Natural killer cell (primary cell): ENCODE measurements at regions not wholly inside any gene's neighbourhood (a gene's known extent, or its start where the extent isn't known, plus 50 kb on each side); places are given as distances from the start of the nearest gene placed in this dataset.

Source experiments
- ATAC-seq, 3 donors: fragments of 150-1000 bp in 2 of 3; fragments of 200-7000 bp in 1 of 3; cut with Tn5 transposase; 1 replicate in 1 of 3; 2 replicates in 2 of 3; pipeline ENCODE4 v1.10.0; 2021; ENCODE audit warnings: mild to moderate bottlenecking in 2 of 3, moderate library complexity in 2 of 3
- DNase-seq, 2 donors: peaks; one replicate each; pipeline versions ENCODE4 v3.0.0 to v3.0.0-alpha.2; 2013 to 2021; ENCODE audit warnings: mixed read lengths in 1 of 2
- H3K27ac ChIP-seq: one replicate; pipeline ENCODE4 v1.5.1; 2013; ENCODE audit warnings: mild to moderate bottlenecking, low read length
- H3K27me3 ChIP-seq: one replicate; pipeline ENCODE4 v1.6.1; 2013; ENCODE audit warnings: low read length; ENCODE audit not compliant: control insufficient read depth, insufficient read depth
- H3K36me3 ChIP-seq: one replicate; pipeline ENCODE4 v1.6.1; 2013; ENCODE audit warnings: low read length; ENCODE audit not compliant: control insufficient read depth, insufficient read depth
- H3K4me1 ChIP-seq: one replicate; pipeline ENCODE4 v1.6.1; 2013; ENCODE audit warnings: low read length; ENCODE audit not compliant: control insufficient read depth, insufficient read depth
- H3K4me3 ChIP-seq: one replicate; pipeline ENCODE4 v1.5.1; 2013; ENCODE audit warnings: low read length
- H3K9me3 ChIP-seq: one replicate; pipeline ENCODE4 v1.6.1; 2013; ENCODE audit warnings: low read length; ENCODE audit not compliant: control insufficient read depth, insufficient read depth
- H3K27ac Mint-ChIP-seq, 2 donors: one replicate each; pipeline ENCODE4 v1.8.0; 2022; ENCODE audit warnings: mild to moderate bottlenecking in 2 of 2, mixed read lengths in 2 of 2, moderate library complexity in 1 of 2
- H3K27me3 Mint-ChIP-seq, 2 donors: one replicate each; pipeline ENCODE4 v1.8.0; 2022; ENCODE audit warnings: low read depth in 2 of 2, mixed read lengths in 2 of 2
- H3K36me3 Mint-ChIP-seq: one replicate; pipeline ENCODE4 v1.8.0; 2022; ENCODE audit warnings: mixed read lengths
- H3K4me1 Mint-ChIP-seq, 2 donors: one replicate each; pipeline ENCODE4 v1.8.0; 2022; ENCODE audit warnings: mixed read lengths in 2 of 2
- H3K4me3 Mint-ChIP-seq: one replicate; pipeline ENCODE4 v1.8.0; 2022; ENCODE audit warnings: mild to moderate bottlenecking, moderate library complexity, mixed read lengths
- H3K9me3 Mint-ChIP-seq, 2 donors: one replicate each; pipeline ENCODE4 v1.8.0; 2022; ENCODE audit warnings: mixed read lengths in 2 of 2
- CTCF ChIP-seq: fragments of 200-600 bp; IDR thresholded peaks from one replicate; pipeline ENCODE4 v1.8.0; 2022; ENCODE audit warnings: antibody characterized with exemption
- whole genome bisulfite sequencing: methylation state at CpG from one replicate; pipeline ENCODE4 v1.1.7; 2013; ENCODE audit warnings: missing lambda C conversion rate; ENCODE audit not compliant: insufficient coverage; 5-methylcytosine and 5-hydroxymethylcytosine counted together
- intact Hi-C: fragments of 100-400 bp; cut with micrococcal nuclease; formaldehyde crosslinking; loops from one replicate; pipeline ENCODE4 v1.14.2; 2022

GRCh38 chr13:106296723-106297122 lies 238.7 kb downstream of the EFNB2 start:
- Mint-ChIP-seq H3K27me3 (peaks cover 0 to 9% of the 10 kb centered on the region in 2 donors), H3K4me3 (no peak overlapping the region), H3K4me1 (peaks cover 0 to 7% of the 10 kb centered on the region in 2 donors), H3K27ac (no peak overlapping the region), H3K9me3 (peaks cover 5 to 7% of the 10 kb centered on the region in 2 donors), H3K36me3 (no peaks in the 10 kb centered on the region)
- intact Hi-C loops = no loop called here
- H3K4me1 ChIP-seq = no peaks in the 10 kb centered on the region
- ATAC-seq = no peak
- no peak overlapping the region for H3K27ac ChIP-seq
- H3K9me3 ChIP-seq = no peaks in the 10 kb centered on the region
- no peak overlapping the region for H3K4me3 ChIP-seq
- DNase-seq = no peak
- no peaks in the 10 kb centered on the region for H3K27me3 ChIP-seq
- H3K36me3 ChIP-seq = no peaks in the 10 kb centered on the region
- WGBS = 100% methylated on average over 2 of the region's 3 CpGs
- no peak for TF ChIP-seq CTCF

DNA sequence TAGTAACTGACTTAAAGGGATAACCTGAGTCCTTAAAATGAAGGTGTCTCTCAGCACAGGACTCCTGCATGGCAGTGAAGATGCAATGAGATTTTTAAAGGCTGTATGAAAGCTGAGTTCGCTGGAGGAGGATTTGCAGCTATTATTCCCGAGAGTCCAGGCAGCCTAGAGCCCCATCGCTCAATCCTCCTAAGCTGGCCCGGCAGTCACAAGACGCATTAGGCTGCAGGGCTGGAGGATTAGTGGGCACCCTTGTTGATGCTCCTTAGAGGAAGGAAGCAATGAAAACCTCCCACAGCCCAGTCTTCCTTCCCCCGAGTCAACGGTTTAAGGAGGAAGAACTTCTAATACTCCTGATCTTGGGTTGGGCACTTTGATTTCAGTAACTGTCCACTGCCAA lies 239.5 kb downstream of the EFNB2 start:
- no peak for TF ChIP-seq CTCF
- ATAC-seq = no peak
- intact Hi-C loops = no loop called here
- Histone ChIP-seq H3K27ac (no peak overlapping the region), H3K4me1 (no peaks in the 10 kb centered on the region), H3K27me3 (no peaks in the 10 kb centered on the region), H3K4me3 (no peak overlapping the region), H3K9me3 (no peaks in the 10 kb centered on the region), H3K36me3 (no peaks in the 10 kb centered on the region)
- Mint-ChIP-seq H3K36me3 (no peaks in the 10 kb centered on the region), H3K4me1 (peaks cover 0 to 5% of the 10 kb centered on the region in 2 donors), H3K4me3 (no peak overlapping the region), H3K27me3 (peaks cover 0 to 9% of the 10 kb centered on the region in 2 donors), H3K9me3 (peaks cover 4 to 6% of the 10 kb centered on the region in 2 donors), H3K27ac (no peak overlapping the region)
- 74% methylated on average over 7 of the region's 7 CpGs for WGBS
- DNase-seq = no peak

- DNase-seq (no peak), ATAC-seq (no peak)
- no peak for TF ChIP-seq CTCF
- Histone ChIP-seq H3K36me3 (no peaks in the 10 kb centered on the region), H3K27ac (no peak overlapping the region), H3K4me1 (no peaks in the 10 kb centered on the region), H3K9me3 (peaks cover 2% of the 10 kb centered on the region), H3K4me3 (no peak overlapping the region), H3K27me3 (no peaks in the 10 kb centered on the region)
- WGBS = 96% methylated on average over 1 of the region's 1 CpG
- Mint-ChIP-seq H3K4me1 (no peaks in the 10 kb centered on the region), H3K27ac (no peak overlapping the region), H3K4me3 (no peak overlapping the region), H3K9me3 (peaks cover 0 to 2% of the 10 kb centered on the region in 2 donors), H3K36me3 (no peaks in the 10 kb centered on the region), H3K27me3 (peaks cover 0 to 9% of the 10 kb centered on the region in 2 donors)
- intact Hi-C loops = no loop called here
These were observed 244.5 kb downstream of the EFNB2 start for GRCh38 chr13:106291006-106291405.

DNA sequence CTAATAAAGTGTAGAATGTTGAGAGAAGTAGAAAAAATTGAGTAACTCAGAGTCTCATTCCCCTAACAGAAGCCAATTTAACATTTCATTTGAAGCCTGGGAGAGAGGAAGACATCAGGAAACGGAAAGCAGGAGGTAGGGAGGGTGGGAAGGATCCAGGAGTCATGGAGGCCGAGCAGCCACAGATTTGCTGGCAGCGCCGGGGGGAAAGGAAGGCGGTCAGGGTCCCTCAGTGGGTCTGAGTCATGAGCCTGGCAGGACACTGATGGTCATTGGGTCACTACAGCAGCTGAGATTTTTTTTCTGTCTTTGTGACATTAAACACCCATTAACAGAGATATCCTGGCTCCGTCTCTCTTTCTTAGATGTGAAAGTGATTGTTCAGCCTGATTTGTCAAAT lies 248.1 kb downstream of the EFNB2 start:
- Mint-ChIP-seq H3K27ac (no peak overlapping the region), H3K36me3 (no peaks in the 10 kb centered on the region), H3K9me3 (no peaks in the 10 kb centered on the region), H3K4me3 (no peak overlapping the region), H3K4me1 (no peaks in the 10 kb centered on the region), H3K27me3 (no peaks in the 10 kb centered on the region)
- no peak for ATAC-seq
- no peak overlapping the region for H3K27ac ChIP-seq
- no peak for DNase-seq
- WGBS = 75% methylated on average over 6 of the region's 6 CpGs
- peaks cover 2% of the 10 kb centered on the region for H3K9me3 ChIP-seq
- no peaks in the 10 kb centered on the region for H3K4me1 ChIP-seq
- intact Hi-C loops = no loop called here
- H3K36me3 ChIP-seq = no peaks in the 10 kb centered on the region
- no peaks in the 10 kb centered on the region for H3K27me3 ChIP-seq
- no peak overlapping the region for H3K4me3 ChIP-seq
- no peak for TF ChIP-seq CTCF
